KMS-11 (cell line): ENCODE measurements at regions not wholly inside any gene's neighbourhood (a gene's known extent, or its start where the extent isn't known, plus 50 kb on each side); places are given as distances from the start of the nearest gene placed in this dataset.

Experiments
- H2AFZ ChIP-seq: fragments of 200-600 bp; sonication (generic); 2 replicates; pipeline ENCODE4 v1.6.1; 2016; ENCODE audit warnings: antibody characterized with exemption, mixed run types, low read depth
- H3K27ac ChIP-seq: fragments of 200-600 bp; sonication (generic); 2 replicates; pipeline ENCODE4 v1.6.1; 2016; ENCODE audit warnings: mild to moderate bottlenecking, mixed run types
- H3K27me3 ChIP-seq: fragments of 200-600 bp; sonication (generic); 2 replicates; pipeline ENCODE4 v1.6.1; 2017; ENCODE audit warnings: mild to moderate bottlenecking, low read depth, mixed run types, moderate library complexity; ENCODE audit not compliant: insufficient read depth
- H3K36me3 ChIP-seq: fragments of 200-600 bp; sonication (generic); 2 replicates; pipeline ENCODE4 v1.6.1; 2017; ENCODE audit warnings: mild to moderate bottlenecking, mixed run types; ENCODE audit not compliant: insufficient read depth
- H3K4me1 ChIP-seq: fragments of 200-600 bp; sonication (generic); 2 replicates; pipeline ENCODE4 v1.6.1; 2016; ENCODE audit warnings: mild to moderate bottlenecking, low read depth, mixed run types; ENCODE audit not compliant: poor library complexity, severe bottlenecking
- H3K4me2 ChIP-seq: fragments of 200-600 bp; sonication (generic); 2 replicates; pipeline ENCODE4 v1.7.0; 2016; ENCODE audit warnings: mild to moderate bottlenecking, mixed run types
- H3K4me3 ChIP-seq: fragments of 200-600 bp; sonication (generic); IDR thresholded peaks from 2 replicates; pipeline ENCODE4 v1.6.1; 2017; ENCODE audit warnings: low read depth, low read length, mixed read lengths; ENCODE audit not compliant: insufficient read depth
- H3K79me2 ChIP-seq: fragments of 200-600 bp; sonication (generic); 2 replicates; pipeline ENCODE4 v1.6.1; 2016; ENCODE audit warnings: low read depth, mixed run types; ENCODE audit not compliant: insufficient read depth
- H3K9ac ChIP-seq: fragments of 200-600 bp; sonication (generic); 2 replicates; pipeline ENCODE4 v1.6.1; 2016; ENCODE audit warnings: mild to moderate bottlenecking, mixed run types
- H4K20me1 ChIP-seq: fragments of 200-600 bp; sonication (generic); 2 replicates; pipeline ENCODE4 v1.6.1; 2016; ENCODE audit warnings: mild to moderate bottlenecking, mixed run types; ENCODE audit not compliant: insufficient read depth
- CTCF ChIP-seq: fragments of 200-600 bp; sonication (generic); conservative IDR thresholded peaks from 2 replicates; pipeline ENCODE4 v1.6.1; 2017; ENCODE audit warnings: low read depth, mild to moderate bottlenecking, antibody characterized with exemption, low read length, moderate library complexity, mixed read lengths

GRCh38 chr5:82348784-82349425, 70.8 kb upstream of the RPS23 start:
- Histone ChIP-seq H3K79me2 (no peaks in the 10 kb centered on the region), H3K4me1 (peaks cover 27% of the 10 kb centered on the region), H3K4me3 (no peak overlapping the region), H3K27me3 (no peaks in the 10 kb centered on the region), H4K20me1 (no peaks in the 10 kb centered on the region), H3K4me2 (no peak overlapping the region), H3K27ac (no peak overlapping the region), H2AFZ (no peak overlapping the region), H3K9ac (no peak overlapping the region), H3K36me3 (no peaks in the 10 kb centered on the region)
- no peak for TF ChIP-seq CTCF

DNA sequence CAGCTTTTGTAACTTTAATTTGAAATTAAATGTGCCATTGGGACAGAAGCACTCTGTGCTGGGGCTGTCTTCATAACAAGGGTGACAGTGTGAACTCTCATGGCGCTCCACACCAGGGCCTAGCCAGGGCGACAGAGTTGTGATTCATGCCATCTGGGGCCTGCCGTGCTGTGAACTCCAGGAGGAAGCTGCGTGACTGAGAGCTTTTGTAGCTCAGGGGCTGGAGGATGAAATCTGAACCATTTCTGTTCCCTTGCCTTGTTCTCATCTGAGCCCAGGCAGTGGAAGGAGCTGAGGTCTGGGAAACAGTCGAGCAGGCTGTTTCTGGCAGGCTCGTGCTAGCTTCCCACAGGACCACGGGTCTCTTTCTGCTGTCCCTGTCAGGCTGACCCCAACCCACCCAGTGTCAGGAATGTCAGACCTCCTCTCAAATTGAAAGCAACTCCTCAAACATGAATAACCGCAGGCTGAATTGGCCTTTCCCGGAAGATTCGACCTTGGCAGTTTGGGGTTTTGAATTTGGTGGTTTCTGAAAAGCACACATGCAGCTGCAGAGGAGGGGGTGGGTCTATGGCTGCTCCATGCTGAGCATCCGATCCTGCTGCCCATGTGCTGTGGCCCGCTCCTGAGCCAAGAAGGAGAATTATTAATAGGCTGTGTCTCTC, 69.2 kb upstream of the RPS23 start:
- Histone ChIP-seq H3K4me3 (no peak overlapping the region), H3K4me2 (0 out of 2 replicates have a peak overlapping the region, but pooled peaks have one; percentile 1), H3K27ac (peak overlapping the region; percentile 66), H3K9ac (peak overlapping the region; percentile 26; the same call in 1 of the 2 replicates), H2AFZ (peak overlapping the region; percentile 34; the same call in 1 of the 2 replicates), H4K20me1 (no peaks in the 10 kb centered on the region; the same call in 1 of the 2 replicates), H3K36me3 (no peaks in the 10 kb centered on the region), H3K4me1 (peaks cover 27% of the 10 kb centered on the region), H3K79me2 (no peaks in the 10 kb centered on the region), H3K27me3 (no peaks in the 10 kb centered on the region)
- no peak for TF ChIP-seq CTCF

- H3K27ac ChIP-seq, result peak overlapping the region; percentile 66
- peak overlapping the region; percentile 34; the same call in 1 of the 2 replicates for H2AFZ ChIP-seq
- peak overlapping the region; percentile 26; the same call in 1 of the 2 replicates for H3K9ac ChIP-seq
- H3K27me3 ChIP-seq, result no peaks in the 10 kb centered on the region
- H3K4me2 ChIP-seq, result 0 out of 2 replicates have a peak overlapping the region, but pooled peaks have one; percentile 1
- no peak for TF ChIP-seq CTCF
- H3K79me2 ChIP-seq, result no peaks in the 10 kb centered on the region
- H3K36me3 ChIP-seq, result no peaks in the 10 kb centered on the region
- H3K4me3 ChIP-seq, result no peak overlapping the region
- H3K4me1 ChIP-seq, result peaks cover 25% of the 10 kb centered on the region
- H4K20me1 ChIP-seq, result no peaks in the 10 kb centered on the region; the same call in 1 of the 2 replicates
Measured at GRCh38 chr5:82346399-82347165, 68.4 kb upstream of the RPS23 start.

GRCh38 chr5:82345108-82345507, 67.0 kb upstream of the RPS23 start:
- Histone ChIP-seq H3K4me2 (no peak overlapping the region), H3K36me3 (no peaks in the 10 kb centered on the region), H3K4me1 (peaks cover 21% of the 10 kb centered on the region), H3K9ac (no peak overlapping the region), H3K4me3 (no peak overlapping the region), H2AFZ (no peak overlapping the region), H3K27ac (no peak overlapping the region), H4K20me1 (no peaks in the 10 kb centered on the region; the same call in 1 of the 2 replicates), H3K79me2 (no peaks in the 10 kb centered on the region), H3K27me3 (no peaks in the 10 kb centered on the region)
- TF ChIP-seq CTCF, result no peak
